Stimulated activated CD4-positive, alpha-beta T cell treated with anti-CD3 and anti-CD28 coated beads, Interleukin-12 subunit alpha, Interleukin-12 subunit beta, amount 100 ng/mL, for 48 hours (primary cell): ENCODE measurements at regions not wholly inside any gene's neighbourhood (a gene's known extent, or its start where the extent isn't known, plus 50 kb on each side); places are given as distances from the start of the nearest gene placed in this dataset.

ENCODE experiments used
- DNase-seq, 3 donors: peaks; one replicate each; pipeline ENCODE4 v3.0.0-alpha.2; 2020; ENCODE audit warnings: low read depth in 2 of 3, low spot score in 1 of 3

DNA sequence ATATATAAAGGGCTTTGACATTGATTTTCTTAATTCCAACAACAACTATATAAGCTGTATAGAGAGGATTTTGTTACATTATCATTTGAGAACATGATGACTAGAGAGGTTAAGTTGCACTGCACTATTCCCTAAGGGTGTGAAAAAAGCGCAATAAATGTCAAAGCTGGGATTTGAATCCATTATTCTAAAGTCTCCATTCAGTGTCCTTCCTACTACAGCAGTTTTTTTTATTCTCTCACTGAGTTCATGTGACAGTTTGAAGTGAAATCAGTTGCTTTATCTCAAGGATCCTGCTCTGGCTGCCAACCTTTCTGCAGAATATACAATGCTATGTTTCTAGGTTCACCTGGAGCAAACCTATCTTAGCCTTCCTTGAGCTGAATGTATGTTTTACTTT, 177.5 kb downstream of the ANKRD50 start:
- DNase-seq = no peak

GRCh38 chr4:124536946-124537345, 175.6 kb downstream of the ANKRD50 start:
- DNase-seq = no peak

DNA sequence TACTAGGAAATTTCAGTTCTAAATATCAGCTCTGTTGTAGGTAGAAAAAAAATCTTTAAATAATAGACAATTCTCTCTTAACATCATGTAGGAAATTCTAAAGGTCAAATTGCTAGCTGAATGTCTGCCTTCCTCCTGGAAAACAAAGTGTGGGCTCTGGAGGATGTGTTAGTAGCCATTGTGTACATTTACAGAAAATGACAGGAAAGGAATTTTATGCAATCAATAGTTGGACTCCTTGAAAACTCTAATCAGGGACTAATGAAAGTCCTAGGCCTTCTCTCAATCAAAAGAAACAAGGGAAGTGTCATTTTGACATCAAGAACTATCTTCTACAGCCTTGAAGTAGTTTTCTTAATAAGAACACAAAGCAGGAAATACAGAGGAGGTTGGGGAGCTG, 174.6 kb downstream of the ANKRD50 start:
- no peak for DNase-seq

- no peak for DNase-seq
Observed at GRCh38 chr4:124540014-124540413, 172.5 kb downstream of the ANKRD50 start.

DNA sequence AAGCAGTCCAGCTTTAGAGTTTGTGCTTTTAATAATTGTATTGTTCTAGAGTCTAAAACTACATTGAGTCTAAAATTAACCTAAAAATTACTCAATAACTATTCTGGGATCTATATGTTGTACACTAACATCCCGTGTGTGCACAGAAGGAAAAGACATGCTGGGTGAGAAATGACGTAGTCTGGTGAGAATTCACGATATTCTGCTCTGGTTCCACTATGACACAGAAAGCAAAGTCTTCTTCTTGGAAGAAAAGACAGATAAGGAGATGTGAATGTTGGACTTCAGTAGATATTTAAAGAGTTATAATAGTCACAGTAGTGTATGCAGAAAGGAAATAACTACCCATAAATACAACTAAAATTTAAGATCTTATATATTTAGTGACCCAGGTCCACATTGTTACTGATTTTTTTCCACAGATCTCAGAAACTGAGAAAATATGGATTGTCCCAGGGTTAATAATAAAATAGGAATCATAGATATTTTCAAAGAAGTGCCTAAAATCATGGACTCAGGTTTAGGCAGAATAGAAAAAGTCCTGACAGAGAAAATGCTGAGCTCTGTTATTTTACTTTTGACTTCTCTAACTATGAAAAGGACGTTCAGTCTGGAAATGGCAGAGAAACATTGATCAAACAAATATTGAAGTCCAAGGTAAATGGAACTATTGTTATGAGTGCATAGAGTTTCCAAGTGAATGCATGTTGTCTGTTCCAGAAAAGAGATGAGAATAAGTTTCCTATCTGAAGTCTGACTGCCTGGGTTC, 170.7 kb downstream of the ANKRD50 start:
- no peak for DNase-seq

GRCh38 chr4:124555959-124556358, 156.6 kb downstream of the ANKRD50 start:
- no peak for DNase-seq

DNA sequence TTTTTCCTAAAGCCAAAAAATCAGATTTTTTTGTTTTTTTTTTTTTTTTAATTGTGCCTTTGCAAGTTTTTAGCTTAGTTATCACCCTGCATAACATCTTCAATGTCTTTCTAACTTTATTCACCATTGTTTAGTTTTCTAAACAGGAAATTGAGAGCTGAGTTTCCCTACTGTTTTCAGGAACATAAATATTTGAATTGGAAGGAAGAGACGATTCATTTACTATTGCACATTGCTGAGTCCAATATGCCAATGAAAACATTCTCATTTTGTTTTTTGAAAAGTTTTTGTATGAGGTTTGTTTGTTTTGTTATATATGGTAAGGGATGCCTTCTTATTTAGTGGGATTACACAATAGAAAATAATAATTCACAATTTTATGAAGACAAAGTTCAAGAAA, 148.4 kb downstream of the ANKRD50 start:
- no peak for DNase-seq

DNA sequence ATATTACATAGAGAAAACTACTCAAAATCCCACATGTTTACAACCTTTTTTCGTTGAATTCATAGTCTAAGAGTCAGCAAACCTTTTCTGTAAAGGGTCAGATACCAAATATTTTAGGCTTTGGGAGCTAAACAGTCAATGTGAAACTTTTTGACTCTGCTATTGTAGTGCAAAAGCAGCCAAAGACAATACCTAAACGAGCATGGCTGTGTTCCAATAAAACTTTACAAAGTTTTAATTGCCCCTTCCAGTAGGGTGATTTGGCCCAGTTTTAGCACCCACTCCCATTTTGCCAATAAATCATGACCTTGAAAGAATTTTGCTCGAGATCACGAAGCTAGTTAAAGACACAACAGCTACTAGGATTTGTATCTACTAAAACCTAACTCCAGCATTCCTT, 147.2 kb downstream of the ANKRD50 start:
- DNase-seq = no peak

DNA sequence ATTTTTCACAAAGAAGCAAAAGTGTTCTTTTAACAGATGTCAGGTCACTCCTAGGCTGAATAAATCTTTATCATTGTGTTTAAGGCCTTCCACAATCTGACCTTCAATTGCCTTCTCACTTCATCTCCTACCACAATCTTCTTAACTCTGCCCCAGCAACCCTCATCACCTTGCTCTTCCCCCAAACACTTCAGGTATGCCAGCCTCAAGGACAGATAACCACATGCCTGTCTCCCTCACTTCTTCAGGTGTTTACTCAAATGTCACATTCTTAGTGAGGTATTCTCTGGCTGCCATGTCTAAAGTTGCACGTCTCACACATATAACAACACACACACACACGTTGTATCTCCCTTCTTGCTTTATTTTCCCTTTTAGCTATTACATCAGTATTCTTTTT, 146.5 kb downstream of the ANKRD50 start:
- DNase-seq = no peak

DNA sequence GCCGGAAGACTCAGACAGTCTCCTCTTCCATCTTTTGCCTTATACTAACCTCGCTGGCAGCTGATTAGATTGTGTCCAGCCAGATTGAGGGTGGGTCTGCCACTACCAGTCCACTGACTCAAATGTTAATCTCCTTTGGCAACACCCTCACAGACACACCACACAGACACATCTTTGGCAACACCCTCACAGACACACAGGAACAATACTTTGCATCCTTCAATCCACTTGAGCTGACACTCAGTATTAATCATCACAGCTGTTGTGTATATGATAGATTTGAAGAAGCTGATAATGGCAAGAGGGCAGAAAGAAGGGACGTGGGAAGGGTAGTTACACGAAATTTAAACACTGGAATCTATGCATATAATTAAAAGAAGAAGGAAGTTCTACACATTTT, 139.5 kb downstream of the ANKRD50 start:
- DNase-seq = no peak

GRCh38 chr4:124579896-124580295, 132.6 kb downstream of the ANKRD50 start:
- DNase-seq = no peak

DNA sequence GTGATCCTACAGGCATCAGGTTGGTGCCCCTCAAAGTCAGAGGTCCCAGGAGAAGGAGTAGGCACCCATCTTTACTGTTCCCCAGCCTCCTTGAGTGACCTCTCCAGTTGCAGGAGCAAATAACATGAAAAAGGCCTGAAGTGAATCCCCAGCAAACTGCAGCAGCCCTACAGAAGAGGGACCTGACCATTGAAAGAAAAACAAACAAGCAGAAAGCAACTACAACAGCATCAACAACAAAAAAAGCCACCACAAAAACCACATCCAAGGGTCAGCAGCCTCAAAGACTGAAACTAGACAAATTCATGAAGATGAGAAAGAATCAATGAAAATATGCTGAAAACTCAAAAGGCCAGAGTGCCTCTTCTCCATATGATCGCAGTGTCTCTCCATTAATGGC, 128.7 kb downstream of the ANKRD50 start:
- DNase-seq = no peak

DNA sequence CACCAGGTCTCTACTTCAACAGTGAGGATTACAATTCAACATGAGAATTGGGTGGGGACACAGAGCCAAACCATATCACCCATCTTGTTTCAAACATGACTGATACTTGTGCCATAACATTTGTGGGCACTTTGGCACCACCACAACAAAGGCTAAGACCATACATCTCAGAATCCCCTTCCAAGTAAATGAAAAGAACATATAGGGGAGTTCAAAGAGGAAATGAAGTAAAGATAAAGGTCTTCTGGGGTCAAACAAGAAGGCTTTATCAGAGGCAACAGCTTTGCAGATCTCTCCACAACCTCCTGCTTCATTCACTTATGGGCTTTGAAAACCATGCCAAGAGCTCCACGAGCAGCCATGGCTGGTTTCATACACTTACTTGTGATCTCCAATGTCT, 122.7 kb downstream of the ANKRD50 start:
- DNase-seq = no peak

- no peak for DNase-seq
Observed at GRCh38 chr4:124590480-124590879, 122.1 kb downstream of the ANKRD50 start.

DNA sequence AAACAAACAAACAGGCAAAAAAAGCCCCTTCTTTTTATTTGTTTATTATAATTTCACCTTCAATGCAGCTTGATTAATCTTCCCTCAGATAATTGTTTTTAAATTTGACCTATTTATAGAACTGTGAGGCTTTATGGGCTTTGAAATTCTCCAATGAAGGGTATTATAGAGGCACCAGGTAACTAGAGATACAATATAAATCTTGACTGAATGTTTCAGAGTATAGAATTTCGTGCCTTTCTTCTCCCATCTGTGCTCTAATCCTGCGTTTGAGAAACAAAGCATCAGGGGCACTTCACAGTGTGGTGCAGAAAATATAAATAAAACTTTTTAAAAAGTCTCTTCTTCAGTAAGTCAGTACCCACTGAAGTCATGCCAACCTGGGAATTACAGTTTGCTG, 120.9 kb downstream of the ANKRD50 start:
- no peak for DNase-seq

DNA sequence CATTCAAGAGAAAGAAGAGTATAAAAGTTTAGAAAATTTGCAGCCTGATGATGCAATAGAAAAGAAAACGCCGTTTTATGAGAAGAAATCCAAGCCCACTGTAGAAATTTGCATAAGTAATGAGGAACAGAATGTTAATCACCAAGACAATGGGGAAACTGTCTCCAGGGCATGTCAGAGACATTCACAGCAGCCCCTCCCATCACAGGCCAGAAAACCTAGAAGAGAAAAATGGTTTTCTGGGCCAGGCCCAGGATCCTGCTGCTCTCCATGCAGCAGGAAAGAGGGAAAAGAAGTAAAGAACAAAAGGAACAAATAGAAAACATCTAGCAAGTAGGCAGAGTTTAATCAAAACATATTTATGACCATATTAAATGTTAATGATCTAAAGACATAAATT, 119.0 kb downstream of the ANKRD50 start:
- DNase-seq = no peak

GRCh38 chr4:124594945-124595344, 117.6 kb downstream of the ANKRD50 start:
- DNase-seq = no peak

DNA sequence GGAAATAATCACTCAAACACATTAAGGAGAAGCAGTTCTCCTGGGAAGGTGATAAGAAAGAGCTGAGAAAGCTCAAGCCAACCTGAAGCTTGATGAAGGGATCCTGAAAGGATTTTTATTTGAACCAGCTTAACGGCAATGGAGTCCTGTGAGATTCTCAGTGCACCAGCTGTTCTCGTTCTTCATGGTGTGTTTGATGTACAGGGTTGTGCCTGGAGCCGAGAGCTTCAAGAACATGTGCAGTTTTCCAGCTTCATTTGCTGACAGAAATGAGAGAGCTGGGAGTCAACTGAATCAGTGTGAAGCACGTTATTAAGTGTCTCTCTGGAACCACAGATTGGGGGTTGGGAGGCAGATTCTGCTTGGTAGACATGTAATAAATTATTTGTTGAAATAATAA, 115.7 kb downstream of the ANKRD50 start:
- no peak for DNase-seq

- no peak for DNase-seq
Observed at GRCh38 chr4:124610211-124610610, 102.3 kb downstream of the ANKRD50 start.
